MCF 10A (cell line): ENCODE measurements at regions not wholly inside any gene's neighbourhood (a gene's known extent, or its start where the extent isn't known, plus 50 kb on each side); places are given as distances from the start of the nearest gene placed in this dataset.
"Not testable (repeated sequence)": the region's sequence is repeated elsewhere in the genome, so short reads cannot be mapped to it uniquely, and the experiment has no call there.

Source experiments
- BruUV-seq: library from RNA; stranded (reverse); fragments of 400-500 nt; replicated peaks from 2 replicates; lab custom pipeline; 2021; lab: Mats Ljungman, UMichigan
- CTCF ChIA-PET: fragments of 300-600 bp; sonication (Branson Sonifier 250); formaldehyde crosslinking; extraction: SDS; loops from one replicate; lab custom pipeline; 2021; ENCODE audit warnings: antibody characterized with exemption, inconsistent platforms; lab: Yijun Ruan, JAX
- POLR2A ChIA-PET: fragments of 300-600, 350-650 bp; sonication (Branson Sonifier 250); formaldehyde crosslinking; extraction: SDS; loops from one replicate; lab custom pipeline; 2020; ENCODE audit warnings: antibody characterized with exemption, inconsistent platforms; lab: Yijun Ruan, JAX
- DNase-seq: peaks from one replicate; pipeline ENCODE4 v3.0.0-alpha.2; 2018; ENCODE audit not compliant: unreplicated experiment
- H3K27ac Mint-ChIP-seq: one replicate; pipeline ENCODE4 v1.8.0; 2022; ENCODE audit warnings: mild to moderate bottlenecking, low read depth, mixed read lengths; ENCODE audit not compliant: unreplicated experiment
- H3K27me3 Mint-ChIP-seq: one replicate; pipeline ENCODE4 v1.8.0; 2022; ENCODE audit warnings: mixed read lengths; ENCODE audit not compliant: insufficient read depth, unreplicated experiment
- H3K36me3 Mint-ChIP-seq: one replicate; pipeline ENCODE4 v1.8.0; 2022; ENCODE audit warnings: mild to moderate bottlenecking, moderate library complexity, mixed read lengths; ENCODE audit not compliant: insufficient read depth, unreplicated experiment
- H3K4me1 Mint-ChIP-seq: one replicate; pipeline ENCODE4 v1.8.0; 2022; ENCODE audit warnings: mixed read lengths; ENCODE audit not compliant: insufficient read depth, unreplicated experiment
- H3K4me3 Mint-ChIP-seq: one replicate; pipeline ENCODE4 v1.8.0; 2022; ENCODE audit warnings: mild to moderate bottlenecking, moderate library complexity, mixed read lengths; ENCODE audit not compliant: unreplicated experiment
- H3K9me3 Mint-ChIP-seq: one replicate; pipeline ENCODE4 v1.8.0; 2022; ENCODE audit warnings: mixed read lengths; ENCODE audit not compliant: unreplicated experiment
- CTCF ChIP-seq: fragments of 200-600 bp; IDR thresholded peaks from one replicate; pipeline ENCODE4 v1.8.0; 2022; ENCODE audit warnings: antibody characterized with exemption, mild to moderate bottlenecking; ENCODE audit not compliant: unreplicated experiment
- intact Hi-C: fragments of 100-400 bp; cut with micrococcal nuclease; formaldehyde crosslinking; loops from 2 replicates; pipeline ENCODE4 v1.14.1; 2022

GRCh38 chr2:176873403-176873802, 339.2 kb upstream of the HNRNPA3 start:
- Mint-ChIP-seq H3K36me3 (no peaks in the 10 kb centered on the region), H3K27ac (no peak overlapping the region), H3K27me3 (peaks cover 69% of the 10 kb centered on the region), H3K4me3 (no peak overlapping the region), H3K9me3 (peaks cover 18% of the 10 kb centered on the region), H3K4me1 (no peaks in the 10 kb centered on the region)
- CTCF ChIA-PET, result interaction anchor here (0.6 kb wide), 1 partner anchor 116 kb away, joined by 3 read pairs; no protein-coding TSS in a partner anchor
- intact Hi-C loops, result no loop called here
- no peak for DNase-seq
- POLR2A ChIA-PET, result no interaction called here
- TF ChIP-seq CTCF, result no peak
- BruUV-seq, result no TSS peak

- no peaks in the 10 kb centered on the region for H3K4me1 Mint-ChIP-seq
- no peaks in the 10 kb centered on the region for H3K36me3 Mint-ChIP-seq
- DNase-seq, result no peak
- BruUV-seq, result no TSS peak
- no peak overlapping the region for H3K27ac Mint-ChIP-seq
- TF ChIP-seq CTCF, result no peak
- H3K9me3 Mint-ChIP-seq, result peaks cover 5% of the 10 kb centered on the region
- ChIA-PET POLR2A (interaction anchor here (1.0 kb wide), 1 partner anchor 37 kb away, joined by 3 read pairs; no protein-coding TSS in a partner anchor), CTCF (no interaction called here)
- no peak overlapping the region for H3K4me3 Mint-ChIP-seq
- intact Hi-C loops, result no loop called here
- H3K27me3 Mint-ChIP-seq, result peaks cover 68% of the 10 kb centered on the region
Measured at GRCh38 chr2:176876493-176877103, 336.0 kb upstream of the HNRNPA3 start.

- no TSS peak for BruUV-seq
- intact Hi-C loops, result no loop called here
- H3K36me3 Mint-ChIP-seq, result no peaks in the 10 kb centered on the region
- ChIA-PET CTCF (interaction anchor here (0.6 kb wide), 2 partner anchors 257 to 759 kb away, joined by 3 read pairs; no protein-coding TSS in a partner anchor), POLR2A (interaction anchor here (1.0 kb wide), 1 partner anchor 21 kb away, joined by 3 read pairs; no protein-coding TSS in a partner anchor)
- no peak overlapping the region for H3K4me3 Mint-ChIP-seq
- TF ChIP-seq CTCF, result no peak
- no peak for DNase-seq
- no peak overlapping the region for H3K27ac Mint-ChIP-seq
- H3K9me3 Mint-ChIP-seq, result no peaks in the 10 kb centered on the region
- no peaks in the 10 kb centered on the region for H3K4me1 Mint-ChIP-seq
- H3K27me3 Mint-ChIP-seq, result peaks cover 39% of the 10 kb centered on the region
Measured at GRCh38 chr2:176879426-176879995, 333.1 kb upstream of the HNRNPA3 start.

- H3K27me3 Mint-ChIP-seq, result peaks cover 31% of the 10 kb centered on the region
- H3K4me3 Mint-ChIP-seq, POLR2A ChIA-PET, intact Hi-C loops, H3K27ac Mint-ChIP-seq, DNase-seq, H3K9me3 Mint-ChIP-seq, H3K36me3 Mint-ChIP-seq, H3K4me1 Mint-ChIP-seq, BruUV-seq: not testable (repeated sequence)
- CTCF ChIA-PET, result interaction anchor here (0.7 kb wide), 1 partner anchor 255 kb away, joined by 3 read pairs; no protein-coding TSS in a partner anchor
Measured at GRCh38 chr2:176882045-176882444, 330.5 kb upstream of the HNRNPA3 start.
